Prostate gland (tissue), 2 donors: ENCODE measurements at regions not wholly inside any gene's neighbourhood (a gene's known extent, or its start where the extent isn't known, plus 50 kb on each side); places are given as distances from the start of the nearest gene placed in this dataset.
"Not testable (repeated sequence)": the region's sequence is repeated elsewhere in the genome, so short reads cannot be mapped to it uniquely, and the experiment has no call there.

Experiments used
- POLR2A ChIP-seq: fragments of 450-650 bp; IDR thresholded peaks from one replicate; pipeline ENCODE4 v1.6.1; 2016; ENCODE audit warnings: antibody characterized with exemption, mild to moderate bottlenecking
- POLR2AphosphoS5 ChIP-seq: sonication (generic); formaldehyde crosslinking; IDR thresholded peaks from one replicate; pipeline ENCODE4 v1.6.1; 2017; ENCODE audit warnings: antibody characterized with exemption
- TF ChIP-seq, protein P1 (sequence below), 4 experiments: fragments of 200-600 bp in 2 of 4; fragments of 450-650 bp in 2 of 4; sonication (generic) in 2 of 4; IDR thresholded peaks; 1 replicate in 3 of 4; 2 replicates in 1 of 4; pipeline ENCODE4 v1.5.1; 2016 to 2019; ENCODE audit warnings: antibody characterized with exemption in 4 of 4, mild to moderate bottlenecking in 2 of 4, moderate library complexity in 2 of 4

DNA sequence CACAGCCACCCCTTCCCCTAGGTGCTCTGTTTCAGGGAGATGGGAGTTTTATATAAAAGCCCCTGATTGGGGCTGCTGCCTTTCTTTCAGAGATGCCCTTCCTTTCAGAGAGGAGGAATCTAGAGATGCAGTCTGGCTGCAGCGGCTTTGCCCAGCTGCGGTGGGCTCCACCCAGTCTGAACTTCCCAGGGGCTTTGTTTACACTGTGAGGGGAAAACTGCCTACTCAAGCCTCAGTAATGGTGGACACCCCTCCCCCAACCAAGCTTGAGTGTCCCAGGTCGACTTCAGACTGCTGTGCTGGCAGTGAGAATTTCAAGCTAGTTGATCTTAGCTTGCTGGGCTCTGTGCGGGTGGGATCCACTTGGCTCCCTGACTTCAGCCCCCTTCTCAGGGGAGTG, 148.4 kb upstream of the CXCR4 start:
- TF ChIP-seq, protein P1, sequence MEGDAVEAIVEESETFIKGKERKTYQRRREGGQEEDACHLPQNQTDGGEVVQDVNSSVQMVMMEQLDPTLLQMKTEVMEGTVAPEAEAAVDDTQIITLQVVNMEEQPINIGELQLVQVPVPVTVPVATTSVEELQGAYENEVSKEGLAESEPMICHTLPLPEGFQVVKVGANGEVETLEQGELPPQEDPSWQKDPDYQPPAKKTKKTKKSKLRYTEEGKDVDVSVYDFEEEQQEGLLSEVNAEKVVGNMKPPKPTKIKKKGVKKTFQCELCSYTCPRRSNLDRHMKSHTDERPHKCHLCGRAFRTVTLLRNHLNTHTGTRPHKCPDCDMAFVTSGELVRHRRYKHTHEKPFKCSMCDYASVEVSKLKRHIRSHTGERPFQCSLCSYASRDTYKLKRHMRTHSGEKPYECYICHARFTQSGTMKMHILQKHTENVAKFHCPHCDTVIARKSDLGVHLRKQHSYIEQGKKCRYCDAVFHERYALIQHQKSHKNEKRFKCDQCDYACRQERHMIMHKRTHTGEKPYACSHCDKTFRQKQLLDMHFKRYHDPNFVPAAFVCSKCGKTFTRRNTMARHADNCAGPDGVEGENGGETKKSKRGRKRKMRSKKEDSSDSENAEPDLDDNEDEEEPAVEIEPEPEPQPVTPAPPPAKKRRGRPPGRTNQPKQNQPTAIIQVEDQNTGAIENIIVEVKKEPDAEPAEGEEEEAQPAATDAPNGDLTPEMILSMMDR (IDR thresholded peaks at IDR 0.05) = not testable (repeated sequence)
- not testable (repeated sequence) for TF ChIP-seq POLR2AphosphoS5, POLR2A
